ENCODE measurements at regions not wholly inside any gene's neighbourhood (a gene's known extent, or its start where the extent isn't known, plus 50 kb on each side); places are given as distances from the start of the nearest gene placed in this dataset.

DNA sequence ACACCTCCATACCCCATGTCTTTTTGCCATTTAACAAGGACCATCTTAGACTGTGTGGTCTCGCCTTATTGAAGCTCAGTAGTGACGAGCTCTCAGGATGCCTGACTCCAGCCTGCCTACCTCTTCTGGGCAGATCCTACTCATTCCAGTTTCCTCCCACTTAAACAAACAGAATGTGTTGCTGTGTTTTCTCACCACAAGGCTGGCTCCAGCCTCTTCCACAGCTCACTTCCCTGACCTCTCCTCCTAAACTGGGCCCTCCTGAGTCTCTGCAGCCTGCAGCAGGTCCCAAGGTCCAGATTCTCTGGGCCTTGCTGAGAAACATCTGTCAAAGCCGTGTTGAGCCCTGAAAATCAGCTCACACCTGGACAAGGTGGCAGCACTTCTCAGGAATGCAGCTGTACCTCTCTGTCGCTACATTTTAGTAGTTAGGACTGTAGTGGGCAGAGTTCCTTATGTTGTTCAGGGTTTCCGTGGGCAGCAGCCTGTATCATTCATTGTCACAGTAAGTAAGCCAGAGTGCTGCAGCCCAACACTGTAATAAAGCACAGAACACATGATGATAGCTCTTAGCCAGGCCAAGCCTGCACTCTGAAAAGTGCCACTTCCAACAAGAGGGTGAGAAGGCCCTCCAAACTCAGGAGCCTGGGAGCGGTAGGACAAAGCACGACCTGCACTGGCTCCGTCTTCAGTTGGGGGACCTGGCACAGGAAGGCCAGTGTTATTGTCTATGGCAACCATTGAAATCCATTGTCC is 68.5 kb downstream of the NKX2-1 start:
- TF ChIP-seq, protein P1, sequence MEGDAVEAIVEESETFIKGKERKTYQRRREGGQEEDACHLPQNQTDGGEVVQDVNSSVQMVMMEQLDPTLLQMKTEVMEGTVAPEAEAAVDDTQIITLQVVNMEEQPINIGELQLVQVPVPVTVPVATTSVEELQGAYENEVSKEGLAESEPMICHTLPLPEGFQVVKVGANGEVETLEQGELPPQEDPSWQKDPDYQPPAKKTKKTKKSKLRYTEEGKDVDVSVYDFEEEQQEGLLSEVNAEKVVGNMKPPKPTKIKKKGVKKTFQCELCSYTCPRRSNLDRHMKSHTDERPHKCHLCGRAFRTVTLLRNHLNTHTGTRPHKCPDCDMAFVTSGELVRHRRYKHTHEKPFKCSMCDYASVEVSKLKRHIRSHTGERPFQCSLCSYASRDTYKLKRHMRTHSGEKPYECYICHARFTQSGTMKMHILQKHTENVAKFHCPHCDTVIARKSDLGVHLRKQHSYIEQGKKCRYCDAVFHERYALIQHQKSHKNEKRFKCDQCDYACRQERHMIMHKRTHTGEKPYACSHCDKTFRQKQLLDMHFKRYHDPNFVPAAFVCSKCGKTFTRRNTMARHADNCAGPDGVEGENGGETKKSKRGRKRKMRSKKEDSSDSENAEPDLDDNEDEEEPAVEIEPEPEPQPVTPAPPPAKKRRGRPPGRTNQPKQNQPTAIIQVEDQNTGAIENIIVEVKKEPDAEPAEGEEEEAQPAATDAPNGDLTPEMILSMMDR (IDR thresholded peaks at IDR 0.05) = no peak
- no peak for TF ChIP-seq POLR2A (IDR thresholded peaks at IDR 0.05)

Measured in esophagus squamous epithelium (tissue), 4 donors.